GM18505 (cell line): ENCODE measurements at regions not wholly inside any gene's neighbourhood (a gene's known extent, or its start where the extent isn't known, plus 50 kb on each side); places are given as distances from the start of the nearest gene placed in this dataset.
"Not testable (repeated sequence)": the region's sequence is repeated elsewhere in the genome, so short reads cannot be mapped to it uniquely, and the experiment has no call there.

ENCODE experiments used
- ATAC-seq: cut with Tn5 transposase; IDR thresholded peaks from one replicate; pipeline ENCODE4 v1.9.1; 2021; ENCODE audit not compliant: unreplicated experiment
- POLR2A ChIP-seq: IDR thresholded peaks from 4 replicates; pipeline ENCODE4 v1.6.1; 2011; ENCODE audit warnings: borderline replicate concordance; ENCODE audit not compliant: insufficient read depth, insufficient read length; ENCODE audit errors: extremely low read depth

DNA sequence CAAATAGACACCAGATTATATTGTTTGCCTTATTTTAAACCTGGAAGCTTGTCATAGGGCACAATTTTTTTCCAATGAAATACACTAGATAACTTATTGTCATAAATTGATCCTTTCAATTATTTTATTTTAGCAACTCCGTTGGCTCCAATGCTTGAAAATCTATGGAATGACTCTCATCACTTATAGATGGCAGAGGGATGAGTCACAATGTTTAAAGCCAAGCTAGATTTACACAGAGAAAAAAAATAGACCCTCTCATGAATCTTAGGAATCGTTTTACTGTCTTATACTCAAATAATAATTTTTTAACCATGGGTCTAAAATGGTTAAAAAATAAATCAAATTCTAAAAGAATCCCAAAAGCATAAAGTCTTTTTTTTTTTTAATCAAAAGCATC lies 1276.6 kb upstream of the FLRT2 start:
- no peak for TF ChIP-seq POLR2A
- no peak for ATAC-seq

DNA sequence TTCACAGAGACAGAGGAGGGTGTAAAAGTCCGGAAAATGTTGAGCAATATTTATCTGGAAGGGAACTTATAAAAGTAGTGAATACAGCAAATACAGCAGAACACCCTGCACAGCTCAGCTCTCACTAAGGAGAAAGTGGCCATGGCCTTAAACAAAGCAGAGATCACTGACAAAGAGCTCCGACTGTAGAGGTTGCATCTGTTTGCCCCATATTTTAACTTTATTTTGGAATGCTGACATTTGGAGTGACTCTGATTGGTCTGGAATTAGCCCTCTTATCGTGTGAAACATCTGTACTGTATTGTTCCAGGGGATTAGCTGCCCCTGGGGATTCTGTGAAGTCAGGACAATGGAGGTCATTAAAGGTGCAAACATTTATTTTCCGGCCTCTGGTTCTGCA lies 1275.7 kb upstream of the FLRT2 start:
- no peak for TF ChIP-seq POLR2A
- ATAC-seq = no peak

DNA sequence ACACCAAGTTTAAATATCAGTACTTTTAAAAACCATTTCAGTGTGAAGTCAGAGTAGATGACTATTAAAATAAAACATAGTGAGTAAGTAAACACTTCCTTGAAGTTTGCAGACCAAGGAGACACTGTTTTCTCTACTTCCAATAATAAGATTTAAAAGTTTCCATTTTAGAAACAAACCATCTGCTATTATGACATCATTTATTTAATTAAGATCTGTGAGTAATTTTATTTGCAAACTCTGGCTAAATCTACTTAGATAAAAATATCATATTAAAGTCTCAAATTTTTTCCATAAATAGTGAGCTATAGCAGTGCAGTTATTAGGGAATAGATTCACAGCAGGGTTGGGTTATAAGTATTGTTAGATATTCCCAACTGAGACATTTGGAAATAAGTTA lies 1267.0 kb upstream of the FLRT2 start:
- no peak for TF ChIP-seq POLR2A
- ATAC-seq = no peak

DNA sequence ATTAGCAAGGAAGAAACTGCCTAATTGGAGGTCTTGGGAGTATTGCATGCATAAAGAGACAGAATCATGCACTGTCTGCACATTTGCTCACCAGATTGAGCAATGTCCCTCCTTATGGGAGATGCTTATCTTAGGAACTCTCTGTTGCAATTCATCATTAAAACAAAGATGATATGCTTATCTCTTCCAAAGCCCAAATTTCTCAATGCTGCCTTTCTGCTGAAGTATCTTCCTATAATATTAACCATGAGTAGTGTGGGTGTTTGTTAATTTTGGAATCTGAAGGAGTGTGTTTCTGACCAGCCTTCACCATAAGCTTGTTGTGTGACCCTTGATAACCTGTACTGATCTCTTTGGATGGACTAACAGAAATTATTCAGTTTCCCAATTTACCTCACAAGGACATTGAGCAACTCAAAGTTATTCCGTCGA lies 1257.6 kb upstream of the FLRT2 start:
- TF ChIP-seq POLR2A = no peak
- ATAC-seq = no peak

DNA sequence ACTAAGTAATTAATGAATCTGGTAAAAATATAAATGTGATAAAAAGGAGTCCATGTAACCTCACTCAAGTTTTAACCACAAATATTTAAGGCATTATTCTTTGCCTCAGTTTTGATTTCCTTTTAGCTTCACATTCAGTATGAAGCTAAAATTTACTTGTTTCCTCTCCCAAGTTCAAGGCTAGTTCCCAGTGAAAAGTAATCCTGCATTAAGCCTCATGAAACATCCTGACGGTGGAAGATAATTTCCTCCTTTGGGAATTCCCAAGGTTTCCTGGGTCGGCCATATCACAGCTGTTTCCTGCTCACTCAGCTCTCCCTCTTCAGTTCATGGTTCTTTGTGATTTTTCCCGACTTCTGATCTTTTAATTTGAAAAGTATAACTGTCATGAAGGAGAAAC lies 1256.8 kb upstream of the FLRT2 start:
- TF ChIP-seq POLR2A = no peak
- no peak for ATAC-seq

DNA sequence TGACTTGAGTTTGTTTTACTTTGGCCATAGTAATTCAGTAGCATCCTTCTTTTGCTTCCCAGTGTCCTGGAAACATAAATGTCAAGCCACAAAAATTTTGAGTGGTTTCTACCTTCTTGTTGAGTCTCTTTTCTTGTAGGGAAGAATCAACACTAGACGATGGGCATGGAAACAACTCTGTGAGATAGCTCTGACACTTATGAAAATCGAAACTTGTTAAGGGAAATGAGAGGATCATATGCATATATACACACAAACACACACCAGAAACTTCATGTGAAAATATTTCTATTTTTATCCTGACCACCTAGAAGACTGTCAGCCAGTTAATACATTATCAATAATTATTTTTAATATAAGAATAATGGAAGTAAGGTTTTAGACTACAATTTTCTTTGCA lies 1247.3 kb upstream of the FLRT2 start:
- TF ChIP-seq POLR2A = no peak
- no peak for ATAC-seq

DNA sequence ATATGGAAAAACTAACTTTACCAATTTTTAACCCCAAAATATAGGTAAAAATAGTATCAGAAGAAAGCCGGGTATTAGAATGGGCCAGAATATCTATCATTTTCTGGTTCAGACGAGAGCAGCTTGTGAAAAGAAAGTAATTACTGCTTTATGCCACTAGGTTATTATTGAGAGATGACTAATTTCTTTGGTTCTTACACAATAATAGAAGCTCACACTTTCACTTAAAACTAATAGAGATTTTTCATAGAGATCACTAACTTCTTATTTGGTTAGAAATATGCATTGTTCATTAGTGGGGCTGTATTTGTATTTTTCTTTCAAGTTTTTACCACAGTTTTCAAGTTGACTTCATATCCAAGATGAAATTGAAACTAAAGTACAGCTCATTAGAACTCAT lies 1241.2 kb upstream of the FLRT2 start:
- no peak for TF ChIP-seq POLR2A
- no peak for ATAC-seq

DNA sequence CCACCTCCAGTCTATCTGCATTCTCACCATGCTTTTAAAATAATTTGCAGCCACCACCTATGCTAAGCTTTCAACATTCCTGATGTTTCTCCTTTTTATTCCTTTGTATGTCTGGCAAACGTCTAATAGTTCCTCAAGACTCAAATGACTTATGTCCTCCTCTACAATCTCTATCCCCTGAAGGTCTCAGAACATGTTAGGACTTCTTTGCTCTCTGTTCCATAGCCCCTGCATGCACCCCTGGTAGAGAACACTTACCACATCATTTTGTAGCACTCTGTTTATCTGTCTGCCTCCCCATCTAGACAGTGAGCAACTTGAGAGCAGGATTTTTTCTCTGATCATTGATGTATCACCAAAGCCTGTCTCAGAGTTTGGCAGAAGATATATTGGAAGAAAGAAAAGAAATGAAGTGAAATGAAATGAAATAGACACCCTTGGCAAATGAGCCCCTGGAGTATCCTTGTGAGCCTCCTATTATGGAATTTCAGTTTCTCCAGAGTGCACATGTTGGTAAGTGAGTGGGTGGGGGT lies 1231.2 kb upstream of the FLRT2 start:
- ATAC-seq = no peak
- TF ChIP-seq POLR2A = no peak

DNA sequence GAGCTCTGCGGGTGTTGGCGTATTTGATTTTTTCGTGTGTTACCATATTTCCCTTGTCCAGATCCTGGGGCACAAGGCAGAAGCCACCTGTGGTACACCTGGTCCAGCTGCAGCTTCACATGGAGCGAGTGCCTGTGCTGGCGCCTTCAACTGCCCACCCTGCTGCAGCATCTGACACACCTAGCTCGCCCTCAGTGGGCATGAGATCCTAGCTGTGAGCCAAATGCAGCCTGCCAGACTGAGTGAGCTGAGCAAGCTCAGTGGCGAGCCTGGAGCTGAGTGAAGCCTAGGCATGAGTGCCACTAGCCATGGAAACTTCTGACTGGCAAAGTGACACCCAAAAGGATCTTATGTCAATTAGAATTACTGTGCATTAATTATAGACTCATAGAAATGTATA lies 1226.8 kb upstream of the FLRT2 start:
- ATAC-seq = no peak
- no peak for TF ChIP-seq POLR2A

DNA sequence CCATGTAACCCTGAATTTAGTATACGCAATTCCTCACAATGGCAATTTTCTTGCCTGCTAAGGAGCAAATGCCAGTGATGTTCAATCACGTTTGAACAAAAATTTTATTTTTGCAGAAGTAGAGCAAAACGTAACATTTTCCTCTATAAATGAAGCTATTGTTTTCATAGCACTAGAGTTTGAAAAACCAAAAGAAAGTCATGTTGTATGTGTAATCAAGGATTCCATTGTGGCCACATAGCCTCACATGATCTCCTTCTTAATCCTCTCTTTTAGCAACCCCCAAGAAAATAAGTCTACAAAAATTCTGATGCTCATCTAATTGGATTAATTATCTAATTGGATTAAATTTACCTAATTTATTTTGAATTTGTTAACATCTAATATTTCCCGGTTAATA lies 1217.4 kb upstream of the FLRT2 start:
- ATAC-seq = no peak

DNA sequence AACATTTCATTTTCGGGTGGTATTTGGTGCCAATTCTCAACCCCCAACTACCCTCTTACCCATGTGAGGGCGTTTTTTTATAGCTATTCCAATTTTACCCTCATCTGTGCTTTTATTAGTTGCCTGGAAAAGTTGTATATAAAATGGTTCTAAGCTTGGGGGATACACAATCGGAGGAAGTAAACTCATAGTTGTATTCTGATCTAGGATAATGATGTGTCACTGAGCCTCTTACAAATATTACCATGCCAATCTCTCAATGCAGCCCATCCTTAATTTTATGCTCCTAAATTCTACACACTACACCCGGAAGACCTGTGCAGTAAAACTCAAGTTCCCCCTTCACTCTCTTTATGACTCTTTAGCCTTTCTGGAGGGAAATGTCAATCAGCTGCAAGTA lies 1206.5 kb upstream of the FLRT2 start:
- no peak for TF ChIP-seq POLR2A
- ATAC-seq = no peak

More for the DNA sequence above, 1217.4 kb upstream of the FLRT2 start:
- TF ChIP-seq POLR2A = no peak

DNA sequence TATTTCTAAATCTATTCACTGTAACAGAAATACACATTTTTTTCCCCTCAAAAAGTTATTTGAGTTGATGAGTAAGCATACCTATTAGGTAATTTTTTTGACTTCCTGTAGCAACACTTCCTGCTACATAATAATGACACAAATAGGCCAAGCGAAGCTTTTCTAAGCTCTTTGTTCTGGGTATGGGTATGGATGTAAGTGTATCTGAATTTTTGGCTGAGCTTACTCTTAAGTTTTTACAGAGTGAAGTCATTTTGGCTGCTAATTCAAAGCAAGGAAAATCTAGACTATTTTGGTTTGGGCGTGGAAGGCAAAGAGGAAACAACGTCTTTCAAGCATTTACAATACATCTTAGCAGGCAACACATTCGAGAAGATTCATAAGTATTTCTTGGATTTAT lies 1206.0 kb upstream of the FLRT2 start:
- TF ChIP-seq POLR2A = no peak
- ATAC-seq = no peak

DNA sequence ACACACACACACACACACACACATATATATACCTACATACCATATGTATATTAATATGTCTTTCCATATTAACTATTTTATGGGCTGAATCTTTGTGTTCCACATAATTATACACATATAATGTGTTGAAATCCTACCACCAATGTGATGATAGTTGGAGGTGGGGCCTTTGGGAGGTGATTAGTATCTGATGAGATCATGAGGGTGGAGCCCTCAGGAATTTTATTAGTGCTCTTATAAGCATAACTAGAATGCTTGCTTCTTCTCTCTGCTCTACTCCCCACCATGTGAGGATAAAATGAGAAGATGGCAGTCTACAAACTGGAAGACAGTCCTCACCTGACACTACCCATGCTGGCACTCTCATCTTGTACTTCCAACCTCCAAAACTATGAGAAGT lies 1193.5 kb upstream of the FLRT2 start:
- no peak for TF ChIP-seq POLR2A

DNA sequence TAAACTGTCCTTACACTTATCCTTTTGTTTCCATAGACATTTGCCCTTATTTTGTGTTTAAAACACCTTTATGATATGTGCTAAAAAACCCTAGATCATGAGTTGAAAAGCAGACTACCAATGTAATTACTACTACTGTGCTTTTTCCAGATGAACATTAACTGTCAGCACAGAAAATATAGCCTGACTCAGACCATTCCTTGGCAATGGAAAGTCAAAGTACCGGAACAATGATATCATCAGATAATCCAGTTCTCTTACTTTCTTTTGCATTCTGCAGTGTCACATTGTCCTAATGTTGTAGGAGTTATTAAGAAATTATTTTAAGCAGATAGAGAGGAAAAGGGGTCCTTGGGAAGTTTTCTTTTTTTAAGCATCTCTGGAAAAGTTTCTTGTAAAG lies 1189.0 kb upstream of the FLRT2 start:
- TF ChIP-seq POLR2A = no peak
- ATAC-seq = no peak

More for the DNA sequence above, 1193.5 kb upstream of the FLRT2 start:
- ATAC-seq = no peak

DNA sequence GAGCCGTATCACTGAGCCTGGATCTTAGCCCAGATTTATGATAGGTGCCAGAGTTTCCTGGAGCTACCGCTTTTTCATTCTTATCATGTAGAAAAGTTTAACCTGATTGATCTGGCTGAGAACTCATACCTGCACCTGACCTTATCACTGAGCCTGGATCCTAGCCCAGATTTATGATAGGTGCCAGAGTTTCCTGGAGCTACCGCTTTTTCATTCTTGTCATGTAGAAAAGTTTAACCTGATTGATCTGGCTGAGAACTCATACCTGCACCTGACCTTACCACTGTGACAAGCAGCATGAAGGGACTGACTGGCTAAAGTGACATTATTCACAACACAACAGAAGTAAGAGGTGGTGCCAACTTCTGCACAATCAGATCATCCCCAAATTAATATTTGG lies 1188.1 kb upstream of the FLRT2 start:
- ATAC-seq = not testable (repeated sequence)
